ENCODE measurements at regions not wholly inside any gene's neighbourhood (a gene's known extent, or its start where the extent isn't known, plus 50 kb on each side); places are given as distances from the start of the nearest gene placed in this dataset.
A peak's percentile ranks its signal among the peaks of the same experiment; 100 is the strongest.

- ChIA-PET CTCF (ENCODE audit: low intra/inter-chr PET ratio, low total read pairs) (no interaction called here), POLR2A (no interaction called here)
- no peak for TF ChIP-seq ZSCAN31 (CRISPR knock-in tag; IDR thresholded peaks at IDR 0.05; ENCODE audit: low read depth)
- TF ChIP-seq EZH2 (conservative IDR thresholded peaks at IDR 0.05; ENCODE audit: low read depth, low read length) = peak; percentile 74; the same call in 1 of the 2 replicates
- in situ Hi-C loops (cut with HindIII; ENCODE audit: extremely low pct_ligation_motif_present, low pct_unique_long_range_greater_than_20kb) (no loop called here), intact Hi-C loops (cut with micrococcal nuclease; ENCODE audit: unreplicated experiment) (no loop called here)
- no TSS peak for BruUV-seq (replicated peaks)
- no peak overlapping the region for H3K27ac ChIP-seq (ENCODE audit: extremely low read length, insufficient read depth, low read length)
- H3K27me3 ChIP-seq (ENCODE audit: control insufficient read depth in 1 of 2, insufficient read depth in 2 of 2, low read length in 2 of 2) = peaks cover 34 to 97% of the 10 kb centered on the region in 2 experiments
- no peaks in the 10 kb centered on the region for H3K79me2 ChIP-seq (ENCODE audit: insufficient read depth, low read length)
- DNase-seq (ENCODE audit: low spot score) (no peak), FAIRE-seq (no peak), ATAC-seq (no peak)
- H3K9me3 ChIP-seq (ENCODE audit: low read length) = no peaks in the 10 kb centered on the region
- peaks cover 9% of the 10 kb centered on the region; the same call in 1 of the 2 replicates for H4K20me1 ChIP-seq (ENCODE audit: insufficient read depth, low read length)
- H3K4me2 ChIP-seq (ENCODE audit: low read depth, low read length) = no peak overlapping the region
- H3K9ac ChIP-seq (ENCODE audit: insufficient read depth, low read depth, low read length) = no peak overlapping the region
- no peaks in the 10 kb centered on the region for H3K36me3 ChIP-seq (replicated peaks in 1 of 2; ENCODE audit: control insufficient read depth in 1 of 2, insufficient read depth in 2 of 2, low read length in 2 of 2)
- H3K4me1 ChIP-seq (ENCODE audit: insufficient read depth, low read length) = no peaks in the 10 kb centered on the region
- WGBS (ENCODE audit: low lambda C conversion rate) = 34% methylated on average over 21 of the region's 21 CpGs
- H2AFZ ChIP-seq (ENCODE audit: low read length) = no peak overlapping the region
- H3K4me3 ChIP-seq (replicated peaks in 1 of 3; ENCODE audit: insufficient read depth in 1 of 3, low read depth in 2 of 3, low read length in 3 of 3) = no peak overlapping the region
These were observed 231.0 kb downstream of the RBFOX3 start for GRCh38 chr17:79379700-79380445.

- Histone ChIP-seq H4K20me1 (ENCODE audit: insufficient read depth, low read length) (peaks cover 9% of the 10 kb centered on the region; the same call in 1 of the 2 replicates), H2AFZ (ENCODE audit: low read length) (no peak overlapping the region), H3K27me3 (ENCODE audit: control insufficient read depth in 1 of 2, insufficient read depth in 2 of 2, low read length in 2 of 2) (peaks cover 24 to 96% of the 10 kb centered on the region in 2 experiments), H3K4me2 (ENCODE audit: low read depth, low read length) (no peak overlapping the region), H3K9me3 (ENCODE audit: low read length) (no peaks in the 10 kb centered on the region), H3K27ac (ENCODE audit: extremely low read length, insufficient read depth, low read length) (no peak overlapping the region), H3K4me3 (replicated peaks in 1 of 3; ENCODE audit: insufficient read depth in 1 of 3, low read depth in 2 of 3, low read length in 3 of 3) (no peak overlapping the region), H3K9ac (ENCODE audit: insufficient read depth, low read depth, low read length) (no peak overlapping the region), H3K79me2 (ENCODE audit: insufficient read depth, low read length) (no peaks in the 10 kb centered on the region), H3K36me3 (replicated peaks in 1 of 2; ENCODE audit: control insufficient read depth in 1 of 2, insufficient read depth in 2 of 2, low read length in 2 of 2) (no peaks in the 10 kb centered on the region), H3K4me1 (ENCODE audit: insufficient read depth, low read length) (no peaks in the 10 kb centered on the region)
- TF ChIP-seq WIZ (CRISPR knock-in tag; IDR thresholded peaks at IDR 0.05) (no peak), MNT (IDR thresholded peaks at IDR 0.05) (peak; percentile 85), EZH2 (conservative IDR thresholded peaks at IDR 0.05; ENCODE audit: low read depth, low read length) (peak; percentile 85; the same call in 1 of the 2 replicates), ZNF263 (CRISPR knock-in tag; IDR thresholded peaks at IDR 0.05) (no peak)
- CTCF ChIA-PET (ENCODE audit: low intra/inter-chr PET ratio, low total read pairs) = no interaction called here
- intact Hi-C loops (cut with micrococcal nuclease; ENCODE audit: unreplicated experiment) = no loop called here
- FAIRE-seq = no peak
- no peak for ATAC-seq
- no TSS peak for BruUV-seq (replicated peaks)
- POLR2A ChIA-PET = no interaction called here
- no peak for DNase-seq (ENCODE audit: low spot score)
- in situ Hi-C loops (cut with HindIII; ENCODE audit: extremely low pct_ligation_motif_present, low pct_unique_long_range_greater_than_20kb) = no loop called here
- 9% methylated on average over 23 of the region's 25 CpGs for WGBS (ENCODE audit: low lambda C conversion rate)
These were observed 233.5 kb downstream of the RBFOX3 start for GRCh38 chr17:79377230-79377786.

All from HepG2 (cell line).